NCI-H748 treated with DMSO at 0.1 percent for 48 hours (cell line): ENCODE measurements at regions not wholly inside any gene's neighbourhood (a gene's known extent, or its start where the extent isn't known, plus 50 kb on each side); places are given as distances from the start of the nearest gene placed in this dataset.

Source experiments
- DNase-seq: peaks from one replicate; lab custom pipeline; 2025; lab: John Stamatoyannopoulos, UW

- no peak for DNase-seq
Measured at GRCh38 chr9:135220601-135221575, 133.4 kb downstream of the OLFM1 start.

GRCh38 chr9:135221576-135221950, 134.1 kb downstream of the OLFM1 start:
- DNase-seq, result no peak

GRCh38 chr9:135221951-135222631, 134.6 kb downstream of the OLFM1 start:
- no peak for DNase-seq

GRCh38 chr9:135222881-135223760, 135.7 kb downstream of the OLFM1 start:
- DNase-seq, result no peak

GRCh38 chr9:135223831-135224230, 136.4 kb downstream of the OLFM1 start:
- DNase-seq, result no peak

GRCh38 chr9:135224286-135224877, 136.9 kb downstream of the OLFM1 start:
- DNase-seq, result no peak

GRCh38 chr9:135224921-135225541, 137.6 kb downstream of the OLFM1 start:
- DNase-seq, result no peak

GRCh38 chr9:135225619-135226228, 138.3 kb downstream of the OLFM1 start:
- DNase-seq, result no peak

- no peak for DNase-seq
Measured at GRCh38 chr9:135226369-135227050, 139.0 kb downstream of the OLFM1 start.

GRCh38 chr9:135227641-135228251, 140.3 kb downstream of the OLFM1 start:
- no peak for DNase-seq

GRCh38 chr9:135228345-135228982, 141.0 kb downstream of the OLFM1 start:
- DNase-seq, result no peak

- no peak for DNase-seq
Measured at GRCh38 chr9:135228983-135229625, 141.6 kb downstream of the OLFM1 start.

GRCh38 chr9:135229701-135230385, 142.4 kb downstream of the OLFM1 start:
- no peak for DNase-seq

- no peak for DNase-seq
Measured at GRCh38 chr9:135230386-135230765, 142.9 kb downstream of the OLFM1 start.

- no peak for DNase-seq
Measured at GRCh38 chr9:135230817-135231520, 143.5 kb downstream of the OLFM1 start.

- DNase-seq, result no peak
Measured at GRCh38 chr9:135239100-135239768, 151.8 kb downstream of the OLFM1 start.

GRCh38 chr9:135239769-135240141, 152.3 kb downstream of the OLFM1 start:
- DNase-seq, result no peak
